ENCODE measurements at regions not wholly inside any gene's neighbourhood (a gene's known extent, or its start where the extent isn't known, plus 50 kb on each side); places are given as distances from the start of the nearest gene placed in this dataset.

GRCh38 chr7:46214526-46214925 is 293.5 kb upstream of the IGFBP3 start:
- no peak for TF ChIP-seq EZH2phosphoT487 (IDR thresholded peaks at IDR 0.05; ENCODE audit: insufficient read depth, low read depth)
- no peak for TF ChIP-seq EZH2 (IDR thresholded peaks at IDR 0.05; ENCODE audit: insufficient read depth, poor library complexity, severe bottlenecking)

Data from GM23248 (cell line).